ENCODE measurements at regions not wholly inside any gene's neighbourhood (a gene's known extent, or its start where the extent isn't known, plus 50 kb on each side); places are given as distances from the start of the nearest gene placed in this dataset.

DNA sequence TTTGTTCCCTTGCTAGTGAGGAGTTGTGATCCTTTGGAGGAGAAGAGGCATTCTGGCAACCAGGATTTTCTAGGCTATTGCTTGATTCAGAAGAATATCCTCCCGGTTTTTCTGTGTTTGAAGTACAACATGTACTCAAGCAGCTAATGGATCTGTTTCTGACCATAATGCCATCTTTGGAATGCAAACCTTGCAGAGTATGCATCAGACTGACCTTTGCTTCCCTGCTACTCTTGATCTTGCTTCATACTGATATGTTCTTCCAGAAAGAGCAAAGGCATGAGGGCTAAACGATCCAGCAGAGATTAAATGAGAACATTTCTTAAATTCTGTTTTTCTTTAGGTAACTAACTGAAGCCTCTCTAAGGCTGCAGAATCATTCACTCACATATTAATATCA, 265.4 kb upstream of the SLC7A11 start:
- H3K4me3 ChIP-seq: no peak overlapping the region
- WGBS: 60% methylated on average over 2 of the region's 2 CpGs
- TF ChIP-seq POLR2AphosphoS5 (IDR thresholded peaks at IDR 0.05): no peak
- no peak for TF ChIP-seq POLR2A (IDR thresholded peaks at IDR 0.05)
- H3K27me3 ChIP-seq (replicated peaks; ENCODE audit: insufficient read depth): no peaks in the 10 kb centered on the region
- no peaks in the 10 kb centered on the region for H3K36me3 ChIP-seq
- intact Hi-C loops (cut with DNase I): no loop called here
- no peaks in the 10 kb centered on the region for H3K4me1 ChIP-seq (replicated peaks)
- DNase-seq (ENCODE audit: low spot score): no peak
- H3K27ac ChIP-seq: no peak overlapping the region
- H3K9me3 ChIP-seq: no peaks in the 10 kb centered on the region

GRCh38 chr4:138501614-138502013, 259.5 kb upstream of the SLC7A11 start:
- Histone ChIP-seq H3K9me3 (no peaks in the 10 kb centered on the region), H3K36me3 (no peaks in the 10 kb centered on the region), H3K27ac (no peak overlapping the region), H3K4me1 (replicated peaks) (no peaks in the 10 kb centered on the region), H3K27me3 (replicated peaks; ENCODE audit: insufficient read depth) (no peaks in the 10 kb centered on the region), H3K4me3 (no peak overlapping the region)
- TF ChIP-seq, protein P1, sequence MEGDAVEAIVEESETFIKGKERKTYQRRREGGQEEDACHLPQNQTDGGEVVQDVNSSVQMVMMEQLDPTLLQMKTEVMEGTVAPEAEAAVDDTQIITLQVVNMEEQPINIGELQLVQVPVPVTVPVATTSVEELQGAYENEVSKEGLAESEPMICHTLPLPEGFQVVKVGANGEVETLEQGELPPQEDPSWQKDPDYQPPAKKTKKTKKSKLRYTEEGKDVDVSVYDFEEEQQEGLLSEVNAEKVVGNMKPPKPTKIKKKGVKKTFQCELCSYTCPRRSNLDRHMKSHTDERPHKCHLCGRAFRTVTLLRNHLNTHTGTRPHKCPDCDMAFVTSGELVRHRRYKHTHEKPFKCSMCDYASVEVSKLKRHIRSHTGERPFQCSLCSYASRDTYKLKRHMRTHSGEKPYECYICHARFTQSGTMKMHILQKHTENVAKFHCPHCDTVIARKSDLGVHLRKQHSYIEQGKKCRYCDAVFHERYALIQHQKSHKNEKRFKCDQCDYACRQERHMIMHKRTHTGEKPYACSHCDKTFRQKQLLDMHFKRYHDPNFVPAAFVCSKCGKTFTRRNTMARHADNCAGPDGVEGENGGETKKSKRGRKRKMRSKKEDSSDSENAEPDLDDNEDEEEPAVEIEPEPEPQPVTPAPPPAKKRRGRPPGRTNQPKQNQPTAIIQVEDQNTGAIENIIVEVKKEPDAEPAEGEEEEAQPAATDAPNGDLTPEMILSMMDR (IDR thresholded peaks at IDR 0.05): no peak
- no peak for TF ChIP-seq POLR2AphosphoS5 (IDR thresholded peaks at IDR 0.05)
- TF ChIP-seq POLR2A (IDR thresholded peaks at IDR 0.05): no peak
- intact Hi-C loops (cut with DNase I): no loop called here
- WGBS: 79% methylated on average over 1 of the region's 1 CpG
- no peak for DNase-seq (ENCODE audit: low spot score)

GRCh38 chr4:138500869-138501268, 258.7 kb upstream of the SLC7A11 start:
- no peak overlapping the region for H3K4me3 ChIP-seq
- WGBS: 59% methylated on average over 1 of the region's 1 CpG
- no peaks in the 10 kb centered on the region for H3K9me3 ChIP-seq
- H3K36me3 ChIP-seq: no peaks in the 10 kb centered on the region
- no peaks in the 10 kb centered on the region for H3K4me1 ChIP-seq (replicated peaks)
- no peak for DNase-seq (ENCODE audit: low spot score)
- intact Hi-C loops (cut with DNase I): no loop called here
- no peak for TF ChIP-seq POLR2A (IDR thresholded peaks at IDR 0.05)
- TF ChIP-seq, protein P1 (IDR thresholded peaks at IDR 0.05): no peak
- no peak for TF ChIP-seq POLR2AphosphoS5 (IDR thresholded peaks at IDR 0.05)
- H3K27me3 ChIP-seq (replicated peaks; ENCODE audit: insufficient read depth): no peaks in the 10 kb centered on the region
- H3K27ac ChIP-seq: no peak overlapping the region

GRCh38 chr4:138499627-138500026, 257.5 kb upstream of the SLC7A11 start:
- TF ChIP-seq POLR2AphosphoS5 (IDR thresholded peaks at IDR 0.05) (no peak), POLR2A (IDR thresholded peaks at IDR 0.05) (no peak)
- TF ChIP-seq, protein P1 (IDR thresholded peaks at IDR 0.05): no peak
- Histone ChIP-seq H3K27me3 (replicated peaks; ENCODE audit: insufficient read depth) (no peaks in the 10 kb centered on the region), H3K4me1 (replicated peaks) (no peaks in the 10 kb centered on the region), H3K9me3 (no peaks in the 10 kb centered on the region), H3K36me3 (no peaks in the 10 kb centered on the region), H3K4me3 (no peak overlapping the region), H3K27ac (no peak overlapping the region)
- intact Hi-C loops (cut with DNase I): no loop called here
- no peak for DNase-seq (ENCODE audit: low spot score)
- 100% methylated on average over 2 of the region's 2 CpGs for WGBS

- Histone ChIP-seq H3K9me3 (no peaks in the 10 kb centered on the region), H3K4me1 (replicated peaks) (no peaks in the 10 kb centered on the region), H3K27ac (no peak overlapping the region), H3K36me3 (no peaks in the 10 kb centered on the region), H3K27me3 (replicated peaks; ENCODE audit: insufficient read depth) (no peaks in the 10 kb centered on the region), H3K4me3 (no peak overlapping the region)
- TF ChIP-seq, protein P1 (IDR thresholded peaks at IDR 0.05): no peak
- TF ChIP-seq POLR2AphosphoS5 (IDR thresholded peaks at IDR 0.05) (no peak), POLR2A (IDR thresholded peaks at IDR 0.05) (no peak)
- 59% methylated on average over 4 of the region's 4 CpGs for WGBS
- intact Hi-C loops (cut with DNase I): no loop called here
- DNase-seq (ENCODE audit: low spot score): no peak
Observed at GRCh38 chr4:138494931-138495330, 252.8 kb upstream of the SLC7A11 start.
